HFFc6 (cell line): ENCODE measurements at regions not wholly inside any gene's neighbourhood (a gene's known extent, or its start where the extent isn't known, plus 50 kb on each side); places are given as distances from the start of the nearest gene placed in this dataset.

Experiments used
- DNase-seq: peaks from one replicate; pipeline ENCODE4 v3.0.0-alpha.2; 2018
- H3K27ac Mint-ChIP-seq: 2 replicates; pipeline ENCODE4 v1.8.0; 2020; ENCODE audit warnings: mild to moderate bottlenecking, mixed read lengths
- H3K27me3 Mint-ChIP-seq: 2 replicates; pipeline ENCODE4 v1.8.0; 2021; ENCODE audit warnings: mild to moderate bottlenecking, moderate library complexity, mixed read lengths; ENCODE audit not compliant: insufficient read depth
- H3K36me3 Mint-ChIP-seq: 2 replicates; pipeline ENCODE4 v1.8.0; 2021; ENCODE audit warnings: low read depth, mixed read lengths
- H3K4me1 Mint-ChIP-seq: 2 replicates; pipeline ENCODE4 v1.8.0; 2020; ENCODE audit warnings: low read depth, mixed read lengths
- H3K4me3 Mint-ChIP-seq: 2 replicates; pipeline ENCODE4 v1.8.0; 2020; ENCODE audit warnings: mild to moderate bottlenecking, moderate library complexity, mixed read lengths
- H3K9me3 Mint-ChIP-seq: 2 replicates; pipeline ENCODE4 v1.8.0; 2020; ENCODE audit warnings: mild to moderate bottlenecking, mixed read lengths
- CTCF ChIP-seq: fragments of 200-600 bp; sonication (generic); IDR thresholded peaks from 2 replicates; pipeline ENCODE4 v1.5.0; 2021; ENCODE audit warnings: antibody characterized with exemption, mild to moderate bottlenecking

- Mint-ChIP-seq H3K4me1 (peaks cover 8% of the 10 kb centered on the region), H3K4me3 (no peak overlapping the region), H3K9me3 (no peaks in the 10 kb centered on the region), H3K36me3 (no peaks in the 10 kb centered on the region), H3K27ac (no peak overlapping the region), H3K27me3 (peaks cover 37% of the 10 kb centered on the region)
- no peak for DNase-seq
- TF ChIP-seq CTCF = no peak
These were observed 96.6 kb downstream of the INHBB start for GRCh38 chr2:120442541-120442922.

- Mint-ChIP-seq H3K4me1 (peaks cover 8% of the 10 kb centered on the region), H3K4me3 (no peak overlapping the region), H3K27me3 (peaks cover 39% of the 10 kb centered on the region), H3K27ac (no peak overlapping the region), H3K9me3 (no peaks in the 10 kb centered on the region), H3K36me3 (no peaks in the 10 kb centered on the region)
- no peak for TF ChIP-seq CTCF
- no peak for DNase-seq
These were observed 97.1 kb downstream of the INHBB start for GRCh38 chr2:120442923-120443571.

- H3K4me1 Mint-ChIP-seq = peaks cover 8% of the 10 kb centered on the region
- no peak overlapping the region for H3K27ac Mint-ChIP-seq
- TF ChIP-seq CTCF = no peak
- peaks cover 39% of the 10 kb centered on the region for H3K27me3 Mint-ChIP-seq
- H3K36me3 Mint-ChIP-seq = no peaks in the 10 kb centered on the region
- H3K9me3 Mint-ChIP-seq = no peaks in the 10 kb centered on the region
- no peak overlapping the region for H3K4me3 Mint-ChIP-seq
- no peak for DNase-seq
These were observed 98.0 kb downstream of the INHBB start for GRCh38 chr2:120443946-120444345.

GRCh38 chr2:120444691-120445240 is 98.8 kb downstream of the INHBB start:
- Mint-ChIP-seq H3K4me3 (no peak overlapping the region), H3K36me3 (no peaks in the 10 kb centered on the region), H3K27me3 (peaks cover 36% of the 10 kb centered on the region), H3K9me3 (no peaks in the 10 kb centered on the region), H3K27ac (no peak overlapping the region), H3K4me1 (peaks cover 8% of the 10 kb centered on the region)
- DNase-seq = no peak
- TF ChIP-seq CTCF = no peak

- Mint-ChIP-seq H3K9me3 (no peaks in the 10 kb centered on the region), H3K36me3 (no peaks in the 10 kb centered on the region), H3K27ac (no peak overlapping the region), H3K4me3 (no peak overlapping the region), H3K4me1 (peaks cover 8% of the 10 kb centered on the region), H3K27me3 (peaks cover 35% of the 10 kb centered on the region)
- no peak for DNase-seq
- TF ChIP-seq CTCF = no peak
These were observed 99.7 kb downstream of the INHBB start for GRCh38 chr2:120445449-120446143.
